Right forelimb (tissue), 1 donor: ENCODE measurements at regions not wholly inside any gene's neighbourhood (a gene's known extent, or its start where the extent isn't known, plus 50 kb on each side); places are given as distances from the start of the nearest gene placed in this dataset.

Experiments
- DNase-seq: peaks from one replicate; pipeline ENCODE4 v3.0.0-alpha.2; 2018

GRCh38 chr1:5492846-5493245 is 499.4 kb downstream of the NPHP4 start:
- DNase-seq, result no peak

DNA sequence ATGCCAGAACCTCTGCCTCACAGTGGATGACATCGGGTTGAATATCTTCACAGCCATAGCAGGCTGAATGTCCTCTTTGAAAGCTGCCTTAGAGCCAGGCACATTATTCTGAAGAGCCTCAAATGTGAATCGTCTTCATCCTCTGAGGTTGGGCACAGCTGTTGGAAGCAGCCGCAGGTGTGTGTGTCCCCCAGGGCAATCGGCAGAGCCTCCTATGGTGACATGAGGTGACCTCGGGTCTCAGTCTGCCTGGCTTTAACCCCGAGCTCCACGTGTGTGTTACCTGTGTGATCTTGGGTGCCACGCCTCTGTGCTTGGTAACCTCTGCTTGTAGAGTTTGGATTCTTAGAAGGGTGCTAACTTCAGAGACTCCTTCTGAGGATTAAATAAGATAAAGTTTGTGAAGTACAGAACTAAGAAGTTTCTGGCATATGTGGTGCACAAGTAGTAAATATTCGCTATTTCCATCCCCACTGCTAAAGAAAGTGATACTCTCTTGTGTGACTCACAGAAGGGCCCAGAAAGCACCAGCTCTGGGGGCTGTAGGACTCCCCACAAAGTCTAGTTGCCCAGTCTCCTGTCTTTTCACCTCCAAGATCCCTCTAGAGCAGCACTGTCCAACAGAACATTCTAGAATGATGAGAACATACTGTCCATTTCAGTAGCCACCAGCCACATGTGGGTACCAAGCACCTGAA is 500.9 kb downstream of the NPHP4 start:
- DNase-seq, result no peak

GRCh38 chr1:5490635-5491034 is 501.6 kb downstream of the NPHP4 start:
- DNase-seq, result no peak

DNA sequence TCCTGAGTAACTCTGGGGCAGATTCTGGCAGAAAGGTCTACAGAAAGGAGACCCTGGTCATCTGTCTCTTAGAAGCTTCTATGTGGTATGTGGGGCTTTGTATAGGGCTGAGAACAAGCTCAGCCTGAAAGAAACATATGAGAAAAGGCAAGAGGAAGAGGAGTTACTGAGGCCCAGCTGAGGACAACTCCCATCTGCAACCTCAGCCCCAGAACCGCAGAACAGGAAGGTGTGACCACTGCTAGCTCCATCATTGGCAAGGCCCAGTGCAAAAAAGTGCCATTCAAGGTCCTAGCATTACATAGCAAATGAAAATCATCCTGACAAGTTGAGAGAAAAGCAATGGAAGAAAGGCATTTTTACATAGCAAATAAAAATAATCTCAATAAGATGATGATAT is 503.8 kb downstream of the NPHP4 start:
- no peak for DNase-seq

DNA sequence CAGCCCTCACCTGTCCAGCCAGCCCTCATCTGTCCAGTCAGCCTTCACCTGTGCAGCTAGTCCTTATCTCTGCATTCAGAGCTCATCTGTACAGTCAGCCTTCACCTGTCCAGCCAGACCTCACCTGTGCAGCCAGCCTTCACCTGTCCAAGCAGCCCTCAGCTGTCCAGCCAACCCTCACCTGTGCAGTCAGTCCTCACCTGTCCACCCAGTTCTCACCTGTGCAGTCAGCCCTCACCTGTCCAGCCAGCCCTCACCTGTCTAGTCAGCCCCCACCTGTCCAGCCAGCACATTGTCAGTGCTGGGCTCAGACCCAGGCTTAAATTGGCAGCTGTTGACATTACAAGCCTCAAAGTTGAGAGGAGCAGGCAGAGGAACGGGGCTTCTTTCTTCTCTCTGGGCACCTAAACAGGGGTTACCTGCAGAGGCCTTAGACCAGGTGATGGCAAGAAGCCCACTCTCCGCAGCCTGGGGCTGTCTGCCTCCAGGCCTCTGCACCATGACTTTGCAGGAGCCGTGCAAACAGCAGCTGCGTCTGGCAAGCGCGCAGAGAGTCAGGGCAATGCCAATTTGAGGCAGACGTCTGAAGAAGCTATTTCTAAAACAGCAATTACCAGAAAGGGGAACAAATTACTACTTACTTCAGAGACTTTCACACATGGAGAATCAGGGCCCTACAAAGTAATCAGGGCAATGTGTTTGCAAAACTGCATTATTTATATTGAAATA is 506.1 kb downstream of the NPHP4 start:
- no peak for DNase-seq

GRCh38 chr1:5485436-5485835 is 506.8 kb downstream of the NPHP4 start:
- DNase-seq, result no peak

- DNase-seq, result no peak
Measured at GRCh38 chr1:5484451-5485165, 507.6 kb downstream of the NPHP4 start.

- DNase-seq, result no peak
Measured at GRCh38 chr1:5481889-5482288, 510.3 kb downstream of the NPHP4 start.

- no peak for DNase-seq
Measured at GRCh38 chr1:5480906-5481305, 511.3 kb downstream of the NPHP4 start.

GRCh38 chr1:5479876-5480646 is 512.2 kb downstream of the NPHP4 start:
- DNase-seq, result no peak

DNA sequence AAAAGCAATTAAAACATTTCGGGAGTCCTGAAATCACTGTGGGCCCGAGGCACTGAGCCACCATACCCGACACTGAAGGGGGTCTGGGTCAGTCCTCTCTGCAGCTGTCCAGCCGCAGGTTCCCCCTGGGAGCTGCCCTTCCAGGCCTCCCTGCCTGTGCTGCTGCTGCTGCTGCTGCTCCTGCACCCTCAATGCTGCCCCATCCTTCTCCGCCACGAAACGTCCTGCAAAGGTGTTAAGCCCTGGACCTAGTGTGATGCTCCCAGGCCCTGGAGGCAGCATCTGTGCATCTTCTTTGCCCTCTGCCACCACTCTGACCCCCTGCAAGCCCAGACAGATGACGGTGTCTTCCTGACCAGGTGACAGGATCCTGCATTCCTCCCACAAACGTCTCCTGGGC is 513.3 kb downstream of the NPHP4 start:
- no peak for DNase-seq

DNA sequence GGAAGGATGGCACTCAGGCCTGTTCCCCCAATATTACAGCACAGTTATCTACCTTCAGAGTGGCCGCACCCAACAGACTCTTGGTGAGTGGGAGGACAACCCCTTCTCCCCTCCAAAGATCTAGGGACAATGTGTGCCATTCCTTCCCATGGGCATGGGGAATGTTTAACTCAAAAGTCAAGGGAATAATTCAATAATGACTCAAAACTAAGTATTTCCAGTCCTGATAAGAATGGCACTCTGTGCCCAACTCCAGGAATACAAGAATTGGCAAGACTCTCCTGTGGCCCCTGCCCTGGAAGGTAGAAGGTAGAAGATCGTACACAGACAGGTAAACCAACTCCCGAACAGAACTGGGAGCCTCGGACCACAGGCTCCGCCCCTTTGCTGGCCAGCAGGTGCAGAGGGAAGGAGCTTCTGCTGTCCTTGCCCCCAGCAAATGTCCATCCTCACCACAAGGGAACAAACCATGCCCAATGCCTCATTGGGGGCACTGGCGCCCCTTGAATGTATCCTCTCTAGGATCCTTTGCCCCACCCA is 514.0 kb downstream of the NPHP4 start:
- DNase-seq, result no peak

- no peak for DNase-seq
Measured at GRCh38 chr1:5477716-5478115, 514.5 kb downstream of the NPHP4 start.

- no peak for DNase-seq
Measured at GRCh38 chr1:5475572-5475971, 516.7 kb downstream of the NPHP4 start.

GRCh38 chr1:5473268-5473667 is 519.0 kb downstream of the NPHP4 start:
- DNase-seq, result no peak

DNA sequence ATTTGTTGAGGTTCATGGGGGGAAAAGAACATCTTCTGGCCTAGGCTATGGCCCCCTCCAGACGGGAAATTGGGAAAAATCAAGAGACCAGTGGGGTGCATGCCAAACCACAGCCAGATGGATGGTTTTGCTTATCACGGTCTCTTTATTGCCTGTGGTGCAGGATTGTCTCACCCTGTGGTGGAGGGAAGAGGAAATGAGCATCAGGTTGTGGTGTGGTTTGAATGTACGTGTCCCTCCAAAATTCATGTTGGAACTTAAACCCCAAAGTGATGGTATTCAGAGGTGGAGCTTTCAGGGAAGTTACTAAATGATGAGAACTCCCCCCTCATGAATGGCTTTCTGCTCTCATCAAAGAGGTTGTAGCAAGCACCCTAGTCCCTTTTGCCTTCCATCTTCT is 525.7 kb downstream of the NPHP4 start:
- no peak for DNase-seq

- no peak for DNase-seq
Measured at GRCh38 chr1:5465281-5465711, 526.9 kb downstream of the NPHP4 start.

- no peak for DNase-seq
Measured at GRCh38 chr1:5464366-5464765, 527.9 kb downstream of the NPHP4 start.

DNA sequence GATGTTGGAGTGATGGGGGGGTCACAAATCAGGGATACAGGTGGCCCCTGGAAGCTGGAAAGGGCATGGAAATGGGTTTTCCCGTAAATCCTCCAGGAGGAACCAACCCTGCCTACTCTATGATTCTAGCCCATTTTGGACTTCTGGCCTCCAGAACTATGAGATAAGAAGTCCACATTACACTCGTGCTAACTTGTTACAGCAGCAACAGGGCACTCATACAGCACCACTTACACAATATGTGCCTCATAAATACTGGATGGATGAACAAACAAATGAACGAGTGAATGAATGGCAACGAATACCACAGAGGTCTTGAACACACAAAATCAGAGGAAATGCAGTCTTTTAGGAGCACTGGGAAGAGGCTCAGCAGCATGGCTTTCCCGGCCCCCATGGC is 531.3 kb downstream of the NPHP4 start:
- no peak for DNase-seq

GRCh38 chr1:5459839-5460610 is 532.2 kb downstream of the NPHP4 start:
- DNase-seq, result no peak

GRCh38 chr1:5458248-5458647 is 534.0 kb downstream of the NPHP4 start:
- no peak for DNase-seq
